GM23338 (cell line): ENCODE measurements at regions not wholly inside any gene's neighbourhood (a gene's known extent, or its start where the extent isn't known, plus 50 kb on each side); places are given as distances from the start of the nearest gene placed in this dataset.

Experiments used
- ATAC-seq: fragments of 200-7000 bp; cut with Tn5 transposase; 3 replicates; pipeline ENCODE4 v1.9.1; 2020
- DNase-seq: peaks from one replicate; pipeline ENCODE4 v3.0.0-alpha.2; 2015; ENCODE audit warnings: low spot score
- H2AFZ ChIP-seq: fragments of 200-600 bp; sonication (generic); 2 replicates; pipeline ENCODE4 v1.8.0; 2016; ENCODE audit warnings: antibody characterized with exemption, mild to moderate bottlenecking, moderate library complexity
- H3F3A ChIP-seq: fragments of 200-600 bp; sonication (generic); replicated peaks from 2 replicates; pipeline ENCODE4 v1.8.0; 2017; ENCODE audit warnings: antibody characterized with exemption, mixed run types, low read depth
- H3K27ac ChIP-seq: fragments of 200-600 bp; sonication (generic); 2 replicates; pipeline ENCODE4 v1.6.1; 2016; ENCODE audit warnings: low read depth
- H3K27me3 ChIP-seq: fragments of 200-600 bp; sonication (generic); 2 replicates; pipeline ENCODE4 v1.8.0; 2016; ENCODE audit warnings: mild to moderate bottlenecking, mixed run types, moderate library complexity; ENCODE audit not compliant: insufficient read depth
- H3K36me3 ChIP-seq: fragments of 200-600 bp; sonication (generic); 2 replicates; pipeline ENCODE4 v1.8.0; 2016; ENCODE audit warnings: mild to moderate bottlenecking; ENCODE audit not compliant: insufficient read depth
- H3K4me1 ChIP-seq: fragments of 200-600 bp; sonication (generic); 2 replicates; pipeline ENCODE4 v1.8.0; 2016; ENCODE audit warnings: mild to moderate bottlenecking, moderate library complexity; ENCODE audit not compliant: insufficient read depth
- H3K4me2 ChIP-seq: fragments of 200-600 bp; sonication (generic); 2 replicates; pipeline ENCODE4 v1.7.1; 2017; ENCODE audit warnings: mixed run types
- H3K4me3 ChIP-seq: fragments of 200-600 bp; sonication (generic); 2 replicates; pipeline ENCODE4 v1.6.1; 2016; ENCODE audit warnings: mixed run types
- H3K79me2 ChIP-seq: fragments of 200-600 bp; sonication (generic); replicated peaks from 2 replicates; pipeline ENCODE4 v1.8.0; 2017; ENCODE audit warnings: mild to moderate bottlenecking; ENCODE audit not compliant: insufficient read depth
- H3K9me2 ChIP-seq: fragments of 200-600 bp; sonication (generic); 2 replicates; pipeline ENCODE4 v1.8.0; 2017; ENCODE audit not compliant: insufficient read depth
- H4K20me1 ChIP-seq: fragments of 200-600 bp; sonication (generic); replicated peaks from 2 replicates; pipeline ENCODE4 v1.8.0; 2017; ENCODE audit warnings: mild to moderate bottlenecking; ENCODE audit not compliant: insufficient read depth
- H3K27ac Mint-ChIP-seq: 2 replicates; pipeline ENCODE4 v1.8.0; 2020; ENCODE audit warnings: inconsistent platforms, mild to moderate bottlenecking, moderate library complexity, mixed read lengths
- H3K27me3 Mint-ChIP-seq: 3 replicates; pipeline ENCODE4 v1.8.0; 2022; ENCODE audit warnings: low read depth, mild to moderate bottlenecking, moderate library complexity, mixed read lengths, inconsistent platforms; ENCODE audit not compliant: insufficient read depth, poor library complexity
- H3K36me3 Mint-ChIP-seq: 3 replicates; pipeline ENCODE4 v1.8.0; 2021; ENCODE audit warnings: low read depth, mild to moderate bottlenecking, inconsistent platforms, moderate library complexity, mixed read lengths
- H3K4me1 Mint-ChIP-seq: 3 replicates; pipeline ENCODE4 v1.8.0; 2020; ENCODE audit warnings: mild to moderate bottlenecking, inconsistent platforms, mixed read lengths
- H3K4me3 Mint-ChIP-seq: 3 replicates; pipeline ENCODE4 v1.8.0; 2021; ENCODE audit warnings: moderate library complexity, mild to moderate bottlenecking, inconsistent platforms, mixed read lengths
- H3K9me3 Mint-ChIP-seq: 3 replicates; pipeline ENCODE4 v1.8.0; 2020; ENCODE audit warnings: moderate library complexity, mild to moderate bottlenecking, inconsistent platforms, mixed read lengths
- CREB1 ChIP-seq: fragments of 250-450 bp; sonication (Bioruptor Pico); IDR thresholded peaks from 2 replicates; pipeline ENCODE4 v1.5.0; 2020; ENCODE audit warnings: low read depth, mild to moderate bottlenecking, moderate library complexity
- EZH2phosphoT487 ChIP-seq: fragments of 200-600 bp; sonication (generic); IDR thresholded peaks from one replicate; pipeline ENCODE4 v1.8.1; 2018; ENCODE audit warnings: antibody characterized with exemption; ENCODE audit not compliant: unreplicated experiment
- JUNB ChIP-seq: IDR thresholded peaks from one replicate; pipeline ENCODE4 v1.6.1; 2016; ENCODE audit warnings: antibody characterized with exemption; ENCODE audit not compliant: unreplicated experiment
- NANOG ChIP-seq: IDR thresholded peaks from 2 replicates; pipeline ENCODE4 v1.6.1; 2016; ENCODE audit warnings: antibody characterized with exemption, borderline replicate concordance
- STAT1 ChIP-seq: IDR thresholded peaks from one replicate; pipeline ENCODE4 v1.6.1; 2016; ENCODE audit warnings: antibody characterized with exemption; ENCODE audit not compliant: unreplicated experiment
- ZNF331 ChIP-seq: fragments of 250-450 bp; sonication (Bioruptor Pico); IDR thresholded peaks from 2 replicates; pipeline ENCODE4 v1.5.0; 2020; ENCODE audit warnings: low read depth, mild to moderate bottlenecking, moderate library complexity
- TF ChIP-seq, protein P1 (sequence below), 2 experiments: fragments of 200-600 bp in 1 of 2; sonication (generic) in 1 of 2; conservative IDR thresholded peaks; 2 replicates each; pipeline versions ENCODE4 v1.5.1 to v1.6.1; 2016 to 2017; ENCODE audit warnings: antibody characterized with exemption in 2 of 2, low read depth in 2 of 2, mild to moderate bottlenecking in 2 of 2, moderate library complexity in 1 of 2

DNA sequence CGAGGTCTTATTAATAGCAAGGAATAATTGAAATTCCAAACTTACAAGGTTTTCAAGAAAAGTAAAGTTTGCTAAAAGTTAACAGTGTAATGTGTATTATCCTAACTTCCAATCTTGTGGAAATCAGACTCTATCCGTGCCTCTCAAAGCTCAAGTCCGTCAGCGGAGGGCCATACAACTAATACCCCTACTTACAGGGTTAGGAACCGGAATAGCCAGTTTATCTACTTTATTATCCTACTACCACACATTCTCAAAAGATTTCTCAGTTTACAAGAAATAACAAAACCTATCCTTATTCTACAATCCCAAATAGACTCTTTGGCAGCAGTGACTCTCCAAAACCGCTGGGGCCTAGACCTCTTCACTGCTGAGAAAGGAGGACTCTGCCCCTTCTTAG, 457.8 kb downstream of the PTPRC start:
- H4K20me1 ChIP-seq = no peaks in the 10 kb centered on the region
- H3K79me2 ChIP-seq = no peaks in the 10 kb centered on the region
- no peaks in the 10 kb centered on the region for H3K4me1 ChIP-seq
- no peaks in the 10 kb centered on the region for H3F3A ChIP-seq
- ATAC-seq (no peak), DNase-seq (no peak)
- no peak overlapping the region for H3K27ac ChIP-seq
- H3K4me3 ChIP-seq = no peak overlapping the region
- H3K4me2 ChIP-seq = no peak overlapping the region
- H3K36me3 ChIP-seq = no peaks in the 10 kb centered on the region
- Mint-ChIP-seq H3K36me3 (no peaks in the 10 kb centered on the region), H3K27ac (no peak overlapping the region), H3K9me3 (no peaks in the 10 kb centered on the region), H3K4me3 (no peak overlapping the region), H3K27me3 (no peaks in the 10 kb centered on the region), H3K4me1 (no peaks in the 10 kb centered on the region)
- H2AFZ ChIP-seq = no peak overlapping the region
- 0 out of 2 replicates have a peak, but pooled peaks cover 4% of the 10 kb centered on the region for H3K9me2 ChIP-seq
- TF ChIP-seq, protein P1, sequence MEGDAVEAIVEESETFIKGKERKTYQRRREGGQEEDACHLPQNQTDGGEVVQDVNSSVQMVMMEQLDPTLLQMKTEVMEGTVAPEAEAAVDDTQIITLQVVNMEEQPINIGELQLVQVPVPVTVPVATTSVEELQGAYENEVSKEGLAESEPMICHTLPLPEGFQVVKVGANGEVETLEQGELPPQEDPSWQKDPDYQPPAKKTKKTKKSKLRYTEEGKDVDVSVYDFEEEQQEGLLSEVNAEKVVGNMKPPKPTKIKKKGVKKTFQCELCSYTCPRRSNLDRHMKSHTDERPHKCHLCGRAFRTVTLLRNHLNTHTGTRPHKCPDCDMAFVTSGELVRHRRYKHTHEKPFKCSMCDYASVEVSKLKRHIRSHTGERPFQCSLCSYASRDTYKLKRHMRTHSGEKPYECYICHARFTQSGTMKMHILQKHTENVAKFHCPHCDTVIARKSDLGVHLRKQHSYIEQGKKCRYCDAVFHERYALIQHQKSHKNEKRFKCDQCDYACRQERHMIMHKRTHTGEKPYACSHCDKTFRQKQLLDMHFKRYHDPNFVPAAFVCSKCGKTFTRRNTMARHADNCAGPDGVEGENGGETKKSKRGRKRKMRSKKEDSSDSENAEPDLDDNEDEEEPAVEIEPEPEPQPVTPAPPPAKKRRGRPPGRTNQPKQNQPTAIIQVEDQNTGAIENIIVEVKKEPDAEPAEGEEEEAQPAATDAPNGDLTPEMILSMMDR (conservative IDR thresholded peaks at IDR 0.05; ENCODE audit: low read depth in 2 of 2) = no peak
- TF ChIP-seq JUNB (no peak), CREB1 (no peak)
- H3K27me3 ChIP-seq = no peaks in the 10 kb centered on the region

DNA sequence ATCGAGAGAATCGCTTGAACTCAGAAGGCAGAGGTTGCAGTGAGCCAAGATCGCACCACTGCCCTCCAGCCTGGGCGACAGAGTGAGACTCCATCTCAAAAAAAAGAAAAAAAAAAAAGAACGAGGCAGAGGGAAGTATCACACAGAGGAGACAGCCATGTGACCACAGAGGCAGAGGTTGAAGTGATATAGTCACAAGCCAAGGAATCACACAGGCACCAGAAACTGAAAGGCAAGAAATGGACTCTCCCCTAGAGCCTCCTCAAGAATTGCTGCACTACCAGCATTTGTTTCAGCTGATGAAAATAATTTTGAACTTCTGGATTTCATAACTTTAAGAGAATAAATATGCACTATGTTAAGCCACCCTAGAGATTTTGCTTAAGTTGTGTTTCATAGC, 459.6 kb downstream of the PTPRC start:
- H3K4me1 ChIP-seq = no peaks in the 10 kb centered on the region
- H3K36me3 ChIP-seq = no peaks in the 10 kb centered on the region
- no peaks in the 10 kb centered on the region for H3K79me2 ChIP-seq
- DNase-seq (no peak), ATAC-seq (no peak)
- H3F3A ChIP-seq = no peaks in the 10 kb centered on the region
- Mint-ChIP-seq H3K27me3 (no peaks in the 10 kb centered on the region), H3K9me3 (no peaks in the 10 kb centered on the region), H3K27ac (no peak overlapping the region), H3K36me3 (no peaks in the 10 kb centered on the region; the same call in 2 of the 3 replicates), H3K4me1 (no peaks in the 10 kb centered on the region), H3K4me3 (no peak overlapping the region)
- TF ChIP-seq EZH2phosphoT487 (no peak), JUNB (no peak), ZNF331 (CRISPR knock-in tag) (no peak), STAT1 (no peak)
- TF ChIP-seq, protein P1 (conservative IDR thresholded peaks at IDR 0.05; ENCODE audit: low read depth in 2 of 2) = no peak
- H3K4me2 ChIP-seq = no peak overlapping the region
- H4K20me1 ChIP-seq = no peaks in the 10 kb centered on the region
- no peaks in the 10 kb centered on the region for H3K27me3 ChIP-seq
- H3K27ac ChIP-seq = no peak overlapping the region
- 0 out of 2 replicates have a peak, but pooled peaks cover 4% of the 10 kb centered on the region for H3K9me2 ChIP-seq
- H2AFZ ChIP-seq = no peak overlapping the region
- H3K4me3 ChIP-seq = no peak overlapping the region

DNA sequence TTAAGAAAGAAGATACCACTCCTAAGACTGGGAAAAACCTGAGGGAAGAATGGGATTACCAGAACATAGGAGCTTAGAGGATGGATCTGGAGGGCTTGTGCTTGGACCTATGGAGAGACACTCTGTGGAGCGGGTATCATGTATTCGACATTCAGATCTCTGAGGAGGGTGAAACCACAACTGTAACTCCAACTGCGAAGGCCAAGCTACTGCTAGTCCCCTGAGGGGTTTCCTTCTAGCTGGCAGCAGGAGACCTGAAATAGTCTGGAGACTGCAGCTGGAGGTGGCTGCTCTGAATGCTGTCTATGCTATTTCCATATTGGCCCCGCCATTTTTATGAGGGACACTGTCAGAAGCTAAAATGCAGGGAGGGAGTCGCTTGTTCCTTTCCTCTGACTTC, 462.3 kb downstream of the PTPRC start:
- Mint-ChIP-seq H3K9me3 (peaks cover 7% of the 10 kb centered on the region; the same call in 2 of the 3 replicates), H3K4me3 (no peak overlapping the region), H3K4me1 (no peaks in the 10 kb centered on the region), H3K27ac (no peak overlapping the region), H3K36me3 (peaks cover 6% of the 10 kb centered on the region; the same call in 1 of the 3 replicates), H3K27me3 (no peaks in the 10 kb centered on the region)
- H3K36me3 ChIP-seq = no peaks in the 10 kb centered on the region
- H3K4me1 ChIP-seq = no peaks in the 10 kb centered on the region
- no peak overlapping the region for H3K4me2 ChIP-seq
- no peaks in the 10 kb centered on the region for H3K79me2 ChIP-seq
- H4K20me1 ChIP-seq = no peaks in the 10 kb centered on the region
- TF ChIP-seq EZH2phosphoT487 (no peak), NANOG (no peak)
- TF ChIP-seq, protein P1 (conservative IDR thresholded peaks at IDR 0.05; ENCODE audit: low read depth in 2 of 2) = no peak
- 0 out of 2 replicates have a peak, but pooled peaks cover 4% of the 10 kb centered on the region for H3K9me2 ChIP-seq
- no peak overlapping the region for H3K27ac ChIP-seq
- no peaks in the 10 kb centered on the region for H3K27me3 ChIP-seq
- ATAC-seq (no peak), DNase-seq (no peak)
- H3K4me3 ChIP-seq = no peak overlapping the region
- no peak overlapping the region for H2AFZ ChIP-seq
- no peaks in the 10 kb centered on the region for H3F3A ChIP-seq
